ENCODE measurements at regions not wholly inside any gene's neighbourhood (a gene's known extent, or its start where the extent isn't known, plus 50 kb on each side); places are given as distances from the start of the nearest gene placed in this dataset.

GRCh38 chr2:199703199-199703598 lies 147.8 kb downstream of the FTCDNL1 start:
- Histone ChIP-seq H2BK120ac (ENCODE audit: low read depth, low read length, poor library complexity, severe bottlenecking) (no peak overlapping the region), H3K9ac (ENCODE audit: extremely low read depth, insufficient read length, low read length) (no peak overlapping the region), H3K56ac (ENCODE audit: insufficient read length, low read depth, low read length) (no peak overlapping the region), H2AK5ac (ENCODE audit: insufficient read length, low read length) (no peak overlapping the region), H3K23me2 (ENCODE audit: insufficient read length, low read depth, low read length, poor library complexity, severe bottlenecking) (no peaks in the 10 kb centered on the region), H4K20me1 (ENCODE audit: control insufficient read depth, insufficient read depth, insufficient read length) (no peaks in the 10 kb centered on the region), H3K79me1 (ENCODE audit: insufficient read depth, low read depth, low read length, poor library complexity, severe bottlenecking) (no peaks in the 10 kb centered on the region), H4K8ac (replicated peaks; ENCODE audit: insufficient read length, low read depth, low read length) (no peak overlapping the region), H3K4me2 (ENCODE audit: insufficient read depth, insufficient read length, low read length) (no peak overlapping the region), H3K23ac (ENCODE audit: insufficient read length, low read depth, low read length) (no peak overlapping the region), H2BK12ac (ENCODE audit: insufficient read length, low read depth, low read length) (no peak overlapping the region), H3K18ac (ENCODE audit: insufficient read length, low read depth, low read length) (no peak overlapping the region), H4K91ac (ENCODE audit: insufficient read length, low read depth, low read length) (no peak overlapping the region), H3K79me2 (ENCODE audit: insufficient read depth, low read length) (no peaks in the 10 kb centered on the region), H2BK15ac (ENCODE audit: low read depth, low read length) (no peak overlapping the region), H4K5ac (ENCODE audit: insufficient read length, low read depth, low read length) (no peak overlapping the region), H3T11ph (ENCODE audit: low read length) (no peak overlapping the region), H3K4ac (ENCODE audit: low read depth, low read length) (no peak overlapping the region), H2AFZ (ENCODE audit: low read length) (no peak overlapping the region), H2BK20ac (ENCODE audit: low read depth, low read length, poor library complexity, severe bottlenecking) (no peak overlapping the region), H3K27ac (ENCODE audit: insufficient read length, low read depth, low read length) (no peak overlapping the region), H3K14ac (ENCODE audit: insufficient read depth, low read length) (no peak overlapping the region), H3K4me1 (ENCODE audit: insufficient read depth, low read length) (no peaks in the 10 kb centered on the region), H3K27me3 (ENCODE audit: insufficient read depth, low read length) (no peaks in the 10 kb centered on the region), H2BK5ac (ENCODE audit: insufficient read length, low read length) (no peak overlapping the region), H3K9me3 (ENCODE audit: control insufficient read depth, low read depth, low read length) (no peaks in the 10 kb centered on the region)
- Mint-ChIP-seq H3K27me3 (ENCODE audit: low read depth) (no peaks in the 10 kb centered on the region), H3K4me3 (no peak overlapping the region), H3K9me3 (peaks cover 10 to 11% of the 10 kb centered on the region in 2 experiments), H3K4me1 (peaks cover 0 to 5% of the 10 kb centered on the region in 2 experiments; a peak in 1 of 4 replicates), H3K36me3 (ENCODE audit: insufficient read depth in 1 of 3, low read depth in 3 of 3) (peaks cover 4 to 10% (median 4%) of the 10 kb centered on the region in 3 experiments; a peak in 6 of 7 replicates), H3K27ac (no peak overlapping the region)
- DNase-seq, result no peak
- no peak for TF ChIP-seq CTCF (conservative IDR thresholded peaks at IDR 0.05)
- no CpG with 5 or more reads among the region's 2 CpGs for WGBS (ENCODE audit: extremely low coverage, insufficient read length, low lambda C conversion rate)

All from H9 (cell line).